ENCODE measurements at regions not wholly inside any gene's neighbourhood (a gene's known extent, or its start where the extent isn't known, plus 50 kb on each side); places are given as distances from the start of the nearest gene placed in this dataset.

- H3K27me3 Mint-ChIP-seq = no peaks in the 10 kb centered on the region
- intact Hi-C loops (cut with micrococcal nuclease) = no loop called here
- H3K4me3 Mint-ChIP-seq = no peak overlapping the region
- no peak overlapping the region for H3K27ac Mint-ChIP-seq
- no peaks in the 10 kb centered on the region for H3K36me3 Mint-ChIP-seq (ENCODE audit: low read depth)
- H3K9me3 Mint-ChIP-seq = no peaks in the 10 kb centered on the region
- H3K4me1 Mint-ChIP-seq (ENCODE audit: low read depth) = no peaks in the 10 kb centered on the region
Measured at GRCh38 chr1:221892301-221892830, 150.5 kb upstream of the DUSP10 start.

DNA sequence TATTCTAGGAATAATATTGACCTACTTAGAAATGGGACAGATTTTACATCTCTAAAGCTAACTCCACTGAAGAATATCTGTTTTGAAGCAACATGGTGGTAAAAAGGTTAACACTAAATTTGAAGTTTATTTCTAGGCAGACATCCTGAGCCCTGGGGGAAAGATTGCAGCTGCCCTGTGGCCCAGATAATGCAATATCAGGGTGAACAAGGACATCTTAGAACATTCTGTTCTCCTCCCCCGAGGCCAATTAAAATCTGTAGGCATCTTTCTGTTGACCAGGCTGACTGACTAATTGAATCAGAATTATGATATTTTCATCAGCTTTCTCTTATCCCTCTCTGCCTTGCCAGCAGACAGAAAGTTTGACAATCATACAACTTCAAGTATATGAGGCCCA is 149.8 kb upstream of the DUSP10 start:
- Mint-ChIP-seq H3K27me3 (no peaks in the 10 kb centered on the region), H3K36me3 (ENCODE audit: low read depth) (no peaks in the 10 kb centered on the region), H3K27ac (no peak overlapping the region), H3K4me1 (ENCODE audit: low read depth) (no peaks in the 10 kb centered on the region), H3K4me3 (no peak overlapping the region), H3K9me3 (no peaks in the 10 kb centered on the region)
- intact Hi-C loops (cut with micrococcal nuclease) = no loop called here

DNA sequence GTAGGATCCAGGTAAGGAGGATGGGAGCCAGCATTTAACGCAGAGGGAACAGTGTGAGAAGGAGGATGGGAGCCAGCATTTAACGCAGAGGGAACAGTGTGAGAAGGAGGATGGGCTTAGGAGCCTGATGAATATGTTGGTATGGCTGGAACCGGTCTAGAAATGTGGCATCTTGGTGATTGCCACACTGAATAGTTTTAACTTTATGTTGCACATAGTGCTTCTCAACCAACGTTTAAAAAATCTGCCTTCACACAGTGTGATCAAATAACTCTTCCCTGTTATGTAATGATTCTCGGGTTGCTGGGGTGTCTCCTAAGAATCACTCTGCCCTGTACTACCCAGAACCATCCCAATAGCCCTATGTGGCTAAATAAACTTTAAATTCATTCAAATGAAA is 146.9 kb upstream of the DUSP10 start:
- H3K9me3 Mint-ChIP-seq = no peaks in the 10 kb centered on the region
- no peaks in the 10 kb centered on the region for H3K27me3 Mint-ChIP-seq
- intact Hi-C loops (cut with micrococcal nuclease) = no loop called here
- no peaks in the 10 kb centered on the region for H3K4me1 Mint-ChIP-seq (ENCODE audit: low read depth)
- H3K36me3 Mint-ChIP-seq (ENCODE audit: low read depth) = no peaks in the 10 kb centered on the region
- no peak overlapping the region for H3K27ac Mint-ChIP-seq
- no peak overlapping the region for H3K4me3 Mint-ChIP-seq

GRCh38 chr1:221888218-221888617 is 146.3 kb upstream of the DUSP10 start:
- Mint-ChIP-seq H3K4me3 (no peak overlapping the region), H3K4me1 (ENCODE audit: low read depth) (no peaks in the 10 kb centered on the region), H3K27me3 (no peaks in the 10 kb centered on the region), H3K36me3 (ENCODE audit: low read depth) (no peaks in the 10 kb centered on the region), H3K9me3 (no peaks in the 10 kb centered on the region), H3K27ac (no peak overlapping the region)
- intact Hi-C loops (cut with micrococcal nuclease) = no loop called here

DNA sequence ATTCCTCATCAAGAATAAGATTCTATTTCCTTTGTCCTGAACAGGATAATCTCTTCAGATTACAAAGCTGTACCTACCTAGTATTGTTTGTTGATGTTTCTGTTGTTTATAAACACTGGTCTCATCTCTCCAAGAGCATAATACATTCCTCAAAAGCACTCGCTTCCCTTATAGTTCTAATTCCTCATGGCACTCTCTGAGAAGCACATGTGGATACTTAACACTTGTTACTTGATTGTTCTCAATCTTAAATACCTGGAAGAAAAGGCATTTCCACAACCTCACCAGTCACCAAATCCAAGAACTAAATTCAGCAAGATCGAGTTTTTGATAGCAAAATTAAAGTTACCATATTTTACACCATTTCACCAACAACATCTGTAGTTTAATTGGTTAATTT is 145.9 kb upstream of the DUSP10 start:
- intact Hi-C loops (cut with micrococcal nuclease) = no loop called here
- Mint-ChIP-seq H3K9me3 (no peaks in the 10 kb centered on the region), H3K27ac (no peak overlapping the region), H3K36me3 (ENCODE audit: low read depth) (no peaks in the 10 kb centered on the region), H3K27me3 (no peaks in the 10 kb centered on the region), H3K4me1 (ENCODE audit: low read depth) (no peaks in the 10 kb centered on the region), H3K4me3 (no peak overlapping the region)

- H3K4me1 Mint-ChIP-seq (ENCODE audit: low read depth) = no peaks in the 10 kb centered on the region
- no peaks in the 10 kb centered on the region for H3K9me3 Mint-ChIP-seq
- no peaks in the 10 kb centered on the region for H3K27me3 Mint-ChIP-seq
- intact Hi-C loops (cut with micrococcal nuclease) = no loop called here
- H3K36me3 Mint-ChIP-seq (ENCODE audit: low read depth) = no peaks in the 10 kb centered on the region
- no peak overlapping the region for H3K27ac Mint-ChIP-seq
- H3K4me3 Mint-ChIP-seq = no peak overlapping the region
Measured at GRCh38 chr1:221887415-221887746, 145.5 kb upstream of the DUSP10 start.

- H3K36me3 Mint-ChIP-seq (ENCODE audit: low read depth) = no peaks in the 10 kb centered on the region
- intact Hi-C loops (cut with micrococcal nuclease) = no loop called here
Measured at GRCh38 chr1:221886743-221887414, 145.0 kb upstream of the DUSP10 start.

GRCh38 chr1:221886311-221886710 is 144.4 kb upstream of the DUSP10 start:
- H3K4me3 Mint-ChIP-seq = no peak overlapping the region
- intact Hi-C loops (cut with micrococcal nuclease) = no loop called here
- no peaks in the 10 kb centered on the region for H3K36me3 Mint-ChIP-seq (ENCODE audit: low read depth)
- no peaks in the 10 kb centered on the region for H3K4me1 Mint-ChIP-seq (ENCODE audit: low read depth)
- no peaks in the 10 kb centered on the region for H3K9me3 Mint-ChIP-seq
- no peak overlapping the region for H3K27ac Mint-ChIP-seq
- H3K27me3 Mint-ChIP-seq = no peaks in the 10 kb centered on the region

More at GRCh38 chr1:221886743-221887414, 145.0 kb upstream of the DUSP10 start:
- H3K27ac Mint-ChIP-seq = no peak overlapping the region
- H3K27me3 Mint-ChIP-seq = no peaks in the 10 kb centered on the region
- H3K9me3 Mint-ChIP-seq = no peaks in the 10 kb centered on the region
- no peak overlapping the region for H3K4me3 Mint-ChIP-seq
- no peaks in the 10 kb centered on the region for H3K4me1 Mint-ChIP-seq (ENCODE audit: low read depth)

DNA sequence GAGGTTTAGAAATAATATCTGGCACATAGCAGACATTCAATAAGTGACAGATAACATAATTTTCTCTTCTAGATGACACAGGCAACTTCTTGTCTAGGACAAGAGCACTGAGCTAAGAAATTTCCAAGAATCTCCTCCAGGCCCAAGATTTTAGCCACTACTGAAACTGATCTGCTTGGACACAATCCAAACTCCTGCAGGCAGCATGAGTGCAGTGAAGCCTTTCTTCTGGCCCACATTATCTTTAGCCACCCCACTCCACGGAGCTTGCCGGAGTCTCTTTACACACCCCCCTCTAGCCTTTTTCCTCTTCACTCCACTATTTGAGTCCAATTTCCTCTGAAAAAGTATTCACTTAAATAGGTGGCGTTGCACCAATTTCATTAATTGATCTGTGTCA is 142.9 kb upstream of the DUSP10 start:
- intact Hi-C loops (cut with micrococcal nuclease) = no loop called here
- Mint-ChIP-seq H3K4me1 (ENCODE audit: low read depth) (no peaks in the 10 kb centered on the region), H3K27ac (no peak overlapping the region), H3K36me3 (ENCODE audit: low read depth) (no peaks in the 10 kb centered on the region), H3K9me3 (no peaks in the 10 kb centered on the region), H3K27me3 (no peaks in the 10 kb centered on the region), H3K4me3 (no peak overlapping the region)

GRCh38 chr1:221881805-221882581 is 140.1 kb upstream of the DUSP10 start:
- Mint-ChIP-seq H3K36me3 (ENCODE audit: low read depth) (no peaks in the 10 kb centered on the region), H3K9me3 (no peaks in the 10 kb centered on the region), H3K27ac (no peak overlapping the region), H3K4me3 (no peak overlapping the region), H3K27me3 (no peaks in the 10 kb centered on the region), H3K4me1 (ENCODE audit: low read depth) (no peaks in the 10 kb centered on the region)
- intact Hi-C loops (cut with micrococcal nuclease) = no loop called here

DNA sequence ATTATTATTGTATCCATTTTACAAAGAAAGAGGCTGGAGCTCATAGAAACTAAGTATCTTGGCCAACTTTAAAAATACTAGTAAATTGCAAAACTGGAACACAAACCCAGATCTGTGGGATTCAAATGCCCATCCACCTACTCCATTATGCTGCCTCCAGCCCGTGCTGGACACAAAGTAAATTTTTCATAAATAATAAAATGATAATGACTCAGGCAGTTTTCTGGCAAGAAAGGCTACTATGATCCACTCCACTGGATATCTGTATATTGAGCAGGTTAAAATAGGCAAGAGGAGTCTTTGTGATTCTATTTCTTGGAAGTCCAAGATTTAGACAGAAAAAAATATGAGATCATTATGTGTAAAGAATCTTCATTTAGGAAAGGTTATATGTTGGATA is 138.3 kb upstream of the DUSP10 start:
- Mint-ChIP-seq H3K27me3 (no peaks in the 10 kb centered on the region), H3K36me3 (ENCODE audit: low read depth) (no peaks in the 10 kb centered on the region), H3K9me3 (no peaks in the 10 kb centered on the region), H3K27ac (no peak overlapping the region), H3K4me3 (no peak overlapping the region), H3K4me1 (ENCODE audit: low read depth) (no peaks in the 10 kb centered on the region)
- intact Hi-C loops (cut with micrococcal nuclease) = no loop called here

DNA sequence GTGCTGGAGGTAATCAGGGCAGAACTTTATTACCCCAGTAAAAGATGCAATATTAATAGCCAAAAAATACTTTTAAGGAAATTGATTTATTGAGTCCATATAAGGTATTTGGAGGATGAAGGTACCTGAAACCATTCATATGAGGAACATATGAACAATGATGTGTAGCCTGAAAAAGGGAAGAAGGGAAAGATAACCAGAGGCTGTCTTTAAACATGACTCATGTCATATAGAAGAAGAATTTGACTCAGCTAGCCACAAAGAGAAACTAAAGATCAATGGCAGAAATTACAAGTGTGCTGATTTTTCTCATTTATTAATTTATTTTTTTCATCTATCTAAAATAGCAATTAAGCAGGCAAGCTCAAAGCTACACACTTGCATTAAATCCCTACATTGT is 136.2 kb upstream of the DUSP10 start:
- Mint-ChIP-seq H3K27me3 (no peaks in the 10 kb centered on the region), H3K27ac (no peak overlapping the region), H3K4me1 (ENCODE audit: low read depth) (peaks cover 10% of the 10 kb centered on the region), H3K9me3 (no peaks in the 10 kb centered on the region), H3K4me3 (no peak overlapping the region), H3K36me3 (ENCODE audit: low read depth) (no peaks in the 10 kb centered on the region)
- intact Hi-C loops (cut with micrococcal nuclease) = no loop called here

DNA sequence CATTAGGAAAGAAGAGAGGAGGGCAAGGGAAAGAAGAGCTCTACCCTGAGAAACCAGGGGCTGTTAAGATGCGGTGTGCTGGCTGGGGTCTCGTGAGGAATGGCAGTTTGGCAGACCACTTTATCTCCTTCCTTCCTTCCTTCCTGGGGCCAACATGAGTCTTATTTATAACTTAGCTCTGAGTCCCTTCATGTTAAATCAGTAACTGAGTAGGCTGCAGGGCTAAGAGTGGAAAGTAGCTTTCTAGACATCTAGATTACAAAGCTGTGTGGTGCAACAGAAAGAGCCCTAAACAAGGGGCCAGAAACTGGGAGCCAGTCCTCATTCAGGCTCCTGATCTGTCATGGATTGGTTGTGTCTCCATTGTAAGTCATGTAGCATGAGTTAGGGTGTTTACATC is 135.4 kb upstream of the DUSP10 start:
- no peaks in the 10 kb centered on the region for H3K27me3 Mint-ChIP-seq
- no peak overlapping the region for H3K4me3 Mint-ChIP-seq
- H3K27ac Mint-ChIP-seq = no peak overlapping the region
- H3K9me3 Mint-ChIP-seq = no peaks in the 10 kb centered on the region
- H3K36me3 Mint-ChIP-seq (ENCODE audit: low read depth) = no peaks in the 10 kb centered on the region
- intact Hi-C loops (cut with micrococcal nuclease) = no loop called here
- H3K4me1 Mint-ChIP-seq (ENCODE audit: low read depth) = peaks cover 10% of the 10 kb centered on the region

- intact Hi-C loops (cut with micrococcal nuclease) = no loop called here
- Mint-ChIP-seq H3K36me3 (ENCODE audit: low read depth) (no peaks in the 10 kb centered on the region), H3K4me3 (no peak overlapping the region), H3K4me1 (ENCODE audit: low read depth) (peaks cover 10% of the 10 kb centered on the region), H3K9me3 (no peaks in the 10 kb centered on the region), H3K27ac (no peak overlapping the region), H3K27me3 (no peaks in the 10 kb centered on the region)
Measured at GRCh38 chr1:221875004-221875330, 133.1 kb upstream of the DUSP10 start.

All from dendritic cell treated with granulocyte-macrophage colony-stimulating factor and Interleukin-4, amounts not matched to agents 40 ng/mL and 50 ng/mL, for 4 days (primary cell).